ENCODE measurements at regions not wholly inside any gene's neighbourhood (a gene's known extent, or its start where the extent isn't known, plus 50 kb on each side); places are given as distances from the start of the nearest gene placed in this dataset.

- Histone ChIP-seq H3K27me3 (ENCODE audit: control insufficient read depth, insufficient read depth, low read length) (no peaks in the 10 kb centered on the region), H3K9ac (ENCODE audit: low read length) (no peak overlapping the region), H3K4me3 (ENCODE audit: low read length) (no peak overlapping the region), H3K4me1 (ENCODE audit: control insufficient read depth, insufficient read depth, low read length) (no peaks in the 10 kb centered on the region), H3K9me3 (ENCODE audit: control insufficient read depth, low read length) (no peaks in the 10 kb centered on the region), H3K36me3 (ENCODE audit: control insufficient read depth, insufficient read depth, low read length) (no peaks in the 10 kb centered on the region)
Measured at GRCh38 chr5:164540174-164540573, 1034.8 kb downstream of the MAT2B start.

DNA sequence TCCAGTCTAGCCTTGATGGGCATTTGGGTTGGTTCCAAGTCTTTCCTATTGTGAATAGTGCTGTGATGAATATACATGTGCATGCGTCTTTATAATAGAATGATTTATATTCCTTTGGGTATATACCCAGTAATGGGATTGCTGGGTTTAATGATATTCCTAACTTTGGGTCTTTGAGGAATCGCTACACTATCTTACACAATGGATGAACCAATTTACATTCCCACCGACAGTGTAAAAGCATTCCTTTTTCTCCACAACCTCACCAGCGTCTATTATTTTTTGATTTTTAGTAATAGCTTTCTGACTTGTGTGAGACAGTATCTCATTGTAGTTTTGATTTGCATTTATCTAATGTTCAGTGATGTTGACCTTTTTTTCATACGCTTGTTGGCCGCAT lies 1040.1 kb downstream of the MAT2B start:
- no peaks in the 10 kb centered on the region for H3K4me1 ChIP-seq (ENCODE audit: control insufficient read depth, insufficient read depth, low read length)
- no peak overlapping the region for H3K4me3 ChIP-seq (ENCODE audit: low read length)
- no peaks in the 10 kb centered on the region for H3K36me3 ChIP-seq (ENCODE audit: control insufficient read depth, insufficient read depth, low read length)
- no peaks in the 10 kb centered on the region for H3K27me3 ChIP-seq (ENCODE audit: control insufficient read depth, insufficient read depth, low read length)
- no peak overlapping the region for H3K9ac ChIP-seq (ENCODE audit: low read length)
- H3K9me3 ChIP-seq (ENCODE audit: control insufficient read depth, low read length), result no peaks in the 10 kb centered on the region

DNA sequence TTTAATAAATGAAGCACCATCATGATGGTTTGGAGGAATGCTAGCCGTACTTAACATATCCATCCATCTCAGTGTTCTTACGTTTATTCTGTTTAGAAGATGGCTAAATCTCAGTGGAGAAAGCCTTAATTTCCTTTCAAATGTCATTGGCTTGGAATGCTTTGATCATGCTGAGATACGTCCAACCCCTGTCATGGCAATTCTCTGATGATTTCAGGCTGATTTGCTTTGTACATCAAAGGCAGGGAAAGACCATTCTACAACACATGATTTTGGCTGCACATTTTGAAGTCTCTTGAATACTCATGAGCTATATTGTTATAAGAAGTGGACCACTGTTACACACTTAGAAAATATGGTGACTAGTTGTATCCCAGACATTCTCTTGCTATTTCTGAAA lies 1048.4 kb downstream of the MAT2B start:
- H3K9me3 ChIP-seq (ENCODE audit: control insufficient read depth, low read length), result no peaks in the 10 kb centered on the region
- H3K27me3 ChIP-seq (ENCODE audit: control insufficient read depth, insufficient read depth, low read length), result no peaks in the 10 kb centered on the region
- H3K9ac ChIP-seq (ENCODE audit: low read length), result no peak overlapping the region
- H3K4me1 ChIP-seq (ENCODE audit: control insufficient read depth, insufficient read depth, low read length), result no peaks in the 10 kb centered on the region
- no peaks in the 10 kb centered on the region for H3K36me3 ChIP-seq (ENCODE audit: control insufficient read depth, insufficient read depth, low read length)
- H3K4me3 ChIP-seq (ENCODE audit: low read length), result no peak overlapping the region

DNA sequence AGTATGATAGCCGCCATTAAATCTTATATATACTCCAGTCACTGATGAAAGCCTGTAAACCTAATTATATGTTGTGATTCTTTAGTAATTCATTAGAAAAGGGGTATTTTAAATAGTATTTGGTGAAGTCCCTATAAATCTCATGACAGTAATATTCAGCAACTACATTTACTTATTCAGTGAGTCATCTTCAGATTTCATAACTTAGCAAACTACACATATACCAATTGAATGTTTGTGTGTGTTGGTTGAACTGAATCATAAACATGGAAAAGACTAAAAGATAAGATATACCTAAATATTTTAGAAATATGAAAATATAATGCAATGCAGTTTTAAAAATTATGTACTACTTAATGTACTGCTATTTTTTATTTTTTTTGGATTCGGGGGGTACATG lies 1050.4 kb downstream of the MAT2B start:
- no peaks in the 10 kb centered on the region for H3K36me3 ChIP-seq (ENCODE audit: control insufficient read depth, insufficient read depth, low read length)
- H3K4me3 ChIP-seq (ENCODE audit: low read length), result no peak overlapping the region
- H3K4me1 ChIP-seq (ENCODE audit: control insufficient read depth, insufficient read depth, low read length), result no peaks in the 10 kb centered on the region
- no peaks in the 10 kb centered on the region for H3K27me3 ChIP-seq (ENCODE audit: control insufficient read depth, insufficient read depth, low read length)
- no peaks in the 10 kb centered on the region for H3K9me3 ChIP-seq (ENCODE audit: control insufficient read depth, low read length)
- no peak overlapping the region for H3K9ac ChIP-seq (ENCODE audit: low read length)

GRCh38 chr5:164560216-164560615 lies 1054.8 kb downstream of the MAT2B start:
- Histone ChIP-seq H3K36me3 (ENCODE audit: control insufficient read depth, insufficient read depth, low read length) (no peaks in the 10 kb centered on the region), H3K9me3 (ENCODE audit: control insufficient read depth, low read length) (no peaks in the 10 kb centered on the region), H3K4me1 (ENCODE audit: control insufficient read depth, insufficient read depth, low read length) (no peaks in the 10 kb centered on the region), H3K27me3 (ENCODE audit: control insufficient read depth, insufficient read depth, low read length) (no peaks in the 10 kb centered on the region), H3K4me3 (ENCODE audit: low read length) (no peak overlapping the region), H3K9ac (ENCODE audit: low read length) (no peak overlapping the region)

GRCh38 chr5:164561933-164562872 lies 1056.8 kb downstream of the MAT2B start:
- Histone ChIP-seq H3K9ac (ENCODE audit: low read length) (no peak overlapping the region), H3K36me3 (ENCODE audit: control insufficient read depth, insufficient read depth, low read length) (no peaks in the 10 kb centered on the region), H3K4me3 (ENCODE audit: low read length) (no peak overlapping the region), H3K9me3 (ENCODE audit: control insufficient read depth, low read length) (no peaks in the 10 kb centered on the region), H3K4me1 (ENCODE audit: control insufficient read depth, insufficient read depth, low read length) (no peaks in the 10 kb centered on the region), H3K27me3 (ENCODE audit: control insufficient read depth, insufficient read depth, low read length) (no peaks in the 10 kb centered on the region)

DNA sequence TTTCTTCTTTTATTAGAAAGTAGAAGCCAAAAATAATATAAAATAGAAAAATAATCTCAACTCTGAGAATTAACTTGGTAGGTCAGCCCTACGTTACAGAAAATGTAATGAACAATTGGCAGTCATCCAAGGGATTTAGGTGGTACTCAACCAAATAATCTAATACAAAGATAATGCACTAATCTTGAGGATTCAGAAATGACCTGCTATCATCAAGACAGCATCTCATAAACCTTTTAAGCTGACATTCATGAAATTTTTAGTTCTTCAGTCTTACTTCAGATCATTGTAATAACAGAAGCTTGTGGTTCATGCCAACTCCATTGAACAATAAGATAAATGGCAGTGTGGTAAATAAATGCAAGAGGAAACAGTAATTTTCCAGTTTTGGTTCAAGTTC lies 1058.0 kb downstream of the MAT2B start:
- Histone ChIP-seq H3K4me3 (ENCODE audit: low read length) (no peak overlapping the region), H3K27me3 (ENCODE audit: control insufficient read depth, insufficient read depth, low read length) (no peaks in the 10 kb centered on the region), H3K9ac (ENCODE audit: low read length) (no peak overlapping the region), H3K4me1 (ENCODE audit: control insufficient read depth, insufficient read depth, low read length) (no peaks in the 10 kb centered on the region), H3K36me3 (ENCODE audit: control insufficient read depth, insufficient read depth, low read length) (no peaks in the 10 kb centered on the region), H3K9me3 (ENCODE audit: control insufficient read depth, low read length) (no peaks in the 10 kb centered on the region)

DNA sequence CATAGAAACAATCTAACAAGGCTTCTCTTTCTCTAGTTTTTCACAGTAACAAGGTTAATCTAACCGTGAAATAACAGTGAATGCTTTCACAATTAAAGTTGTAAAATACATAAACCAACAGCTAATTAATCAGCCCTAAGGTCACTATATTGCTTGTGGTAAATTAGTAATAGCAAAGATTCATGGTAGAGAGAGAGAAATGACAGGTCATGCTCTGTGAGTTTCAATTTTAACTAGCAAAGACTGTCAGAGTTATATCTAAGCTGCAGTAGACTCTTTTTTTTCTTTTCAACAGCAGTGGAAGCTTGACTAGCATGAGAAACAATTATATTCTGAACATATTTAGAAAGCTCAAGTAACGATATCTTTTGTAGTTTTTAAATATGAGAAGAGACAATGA lies 1068.0 kb downstream of the MAT2B start:
- H3K9me3 ChIP-seq (ENCODE audit: control insufficient read depth, low read length), result no peaks in the 10 kb centered on the region
- H3K4me1 ChIP-seq (ENCODE audit: control insufficient read depth, insufficient read depth, low read length), result no peaks in the 10 kb centered on the region
- no peaks in the 10 kb centered on the region for H3K27me3 ChIP-seq (ENCODE audit: control insufficient read depth, insufficient read depth, low read length)
- H3K4me3 ChIP-seq (ENCODE audit: low read length), result no peak overlapping the region
- H3K36me3 ChIP-seq (ENCODE audit: control insufficient read depth, insufficient read depth, low read length), result no peaks in the 10 kb centered on the region
- no peak overlapping the region for H3K9ac ChIP-seq (ENCODE audit: low read length)

DNA sequence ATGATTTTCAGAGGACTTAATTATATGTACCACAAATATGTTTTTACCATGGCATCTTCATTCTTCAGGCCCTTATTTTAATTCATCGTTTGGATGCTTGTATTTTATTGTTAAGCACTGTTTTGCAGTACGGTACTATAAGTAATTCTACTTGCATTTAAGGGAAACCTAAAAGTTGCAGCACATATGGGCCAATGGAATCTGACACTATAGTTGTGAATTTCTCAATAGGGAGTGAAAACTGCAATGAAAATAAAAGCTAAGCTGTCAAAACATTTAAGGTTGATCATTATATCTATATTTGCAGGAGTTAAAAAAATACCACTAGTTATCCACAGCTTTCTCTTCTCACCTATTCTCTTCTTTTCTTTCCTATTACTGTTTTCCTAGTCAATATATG lies 1071.8 kb downstream of the MAT2B start:
- Histone ChIP-seq H3K4me1 (ENCODE audit: control insufficient read depth, insufficient read depth, low read length) (no peaks in the 10 kb centered on the region), H3K9me3 (ENCODE audit: control insufficient read depth, low read length) (no peaks in the 10 kb centered on the region), H3K27me3 (ENCODE audit: control insufficient read depth, insufficient read depth, low read length) (no peaks in the 10 kb centered on the region), H3K36me3 (ENCODE audit: control insufficient read depth, insufficient read depth, low read length) (no peaks in the 10 kb centered on the region), H3K4me3 (ENCODE audit: low read length) (no peak overlapping the region), H3K9ac (ENCODE audit: low read length) (no peak overlapping the region)

GRCh38 chr5:164577742-164578141 lies 1072.3 kb downstream of the MAT2B start:
- Histone ChIP-seq H3K36me3 (ENCODE audit: control insufficient read depth, insufficient read depth, low read length) (no peaks in the 10 kb centered on the region), H3K9me3 (ENCODE audit: control insufficient read depth, low read length) (no peaks in the 10 kb centered on the region), H3K4me1 (ENCODE audit: control insufficient read depth, insufficient read depth, low read length) (no peaks in the 10 kb centered on the region), H3K4me3 (ENCODE audit: low read length) (no peak overlapping the region), H3K27me3 (ENCODE audit: control insufficient read depth, insufficient read depth, low read length) (no peaks in the 10 kb centered on the region), H3K9ac (ENCODE audit: low read length) (no peak overlapping the region)

DNA sequence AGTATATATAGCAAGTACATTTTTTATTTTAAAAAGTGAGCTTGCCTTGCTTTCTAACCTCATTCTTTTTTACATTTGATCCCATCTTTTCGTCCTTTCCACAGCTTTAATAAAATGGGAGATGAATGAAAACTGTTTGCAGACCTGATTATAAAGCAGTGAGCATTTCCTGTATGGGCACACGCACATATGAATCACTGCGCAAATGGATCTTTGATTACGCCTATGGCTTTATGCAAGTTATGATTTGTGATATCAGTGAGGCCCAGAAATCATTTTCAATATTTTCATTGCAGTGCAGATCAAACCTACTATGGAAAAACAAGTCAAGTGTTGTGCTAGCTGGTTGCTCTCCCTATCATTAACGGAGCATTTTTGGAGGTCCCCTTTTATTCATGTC lies 1073.0 kb downstream of the MAT2B start:
- H3K9ac ChIP-seq (ENCODE audit: low read length), result no peak overlapping the region
- H3K4me1 ChIP-seq (ENCODE audit: control insufficient read depth, insufficient read depth, low read length), result no peaks in the 10 kb centered on the region
- H3K4me3 ChIP-seq (ENCODE audit: low read length), result no peak overlapping the region
- H3K27me3 ChIP-seq (ENCODE audit: control insufficient read depth, insufficient read depth, low read length), result no peaks in the 10 kb centered on the region
- no peaks in the 10 kb centered on the region for H3K36me3 ChIP-seq (ENCODE audit: control insufficient read depth, insufficient read depth, low read length)
- no peaks in the 10 kb centered on the region for H3K9me3 ChIP-seq (ENCODE audit: control insufficient read depth, low read length)

GRCh38 chr5:164578911-164579310 lies 1073.5 kb downstream of the MAT2B start:
- Histone ChIP-seq H3K9ac (ENCODE audit: low read length) (no peak overlapping the region), H3K9me3 (ENCODE audit: control insufficient read depth, low read length) (no peaks in the 10 kb centered on the region), H3K4me3 (ENCODE audit: low read length) (no peak overlapping the region), H3K36me3 (ENCODE audit: control insufficient read depth, insufficient read depth, low read length) (no peaks in the 10 kb centered on the region), H3K27me3 (ENCODE audit: control insufficient read depth, insufficient read depth, low read length) (no peaks in the 10 kb centered on the region), H3K4me1 (ENCODE audit: control insufficient read depth, insufficient read depth, low read length) (no peaks in the 10 kb centered on the region)

Measured in mucosa of stomach (tissue), 1 donor.